ENCODE measurements at regions not wholly inside any gene's neighbourhood (a gene's known extent, or its start where the extent isn't known, plus 50 kb on each side); places are given as distances from the start of the nearest gene placed in this dataset.

DNA sequence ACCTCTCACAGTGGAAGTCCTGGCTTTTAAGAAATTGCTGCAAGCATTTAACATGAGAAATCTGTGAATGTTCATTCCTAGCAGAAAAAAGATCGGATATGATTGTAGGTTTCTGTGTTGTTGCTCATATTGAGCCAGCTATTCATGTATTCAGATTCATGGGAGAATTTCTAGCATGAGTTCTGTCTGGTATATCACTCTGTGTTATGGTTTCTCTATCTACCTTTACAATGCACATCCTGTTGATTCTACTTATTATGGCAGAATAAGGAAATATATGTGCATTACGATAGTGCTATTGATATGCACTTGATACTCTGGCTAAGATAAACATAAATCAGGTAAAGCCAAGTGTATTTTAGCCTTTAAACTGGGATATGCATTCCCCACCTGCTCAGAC is 138.2 kb downstream of the KCNRG start:
- no peak for TF ChIP-seq GATA3 (IDR thresholded peaks at IDR 0.05; ENCODE audit: low read depth, low read length)
- no peak for TF ChIP-seq GATA2 (IDR thresholded peaks at IDR 0.05; ENCODE audit: low read depth, low read length)

Measured in SH-SY5Y (cell line).